ENCODE measurements at regions not wholly inside any gene's neighbourhood (a gene's known extent, or its start where the extent isn't known, plus 50 kb on each side); places are given as distances from the start of the nearest gene placed in this dataset.

DNA sequence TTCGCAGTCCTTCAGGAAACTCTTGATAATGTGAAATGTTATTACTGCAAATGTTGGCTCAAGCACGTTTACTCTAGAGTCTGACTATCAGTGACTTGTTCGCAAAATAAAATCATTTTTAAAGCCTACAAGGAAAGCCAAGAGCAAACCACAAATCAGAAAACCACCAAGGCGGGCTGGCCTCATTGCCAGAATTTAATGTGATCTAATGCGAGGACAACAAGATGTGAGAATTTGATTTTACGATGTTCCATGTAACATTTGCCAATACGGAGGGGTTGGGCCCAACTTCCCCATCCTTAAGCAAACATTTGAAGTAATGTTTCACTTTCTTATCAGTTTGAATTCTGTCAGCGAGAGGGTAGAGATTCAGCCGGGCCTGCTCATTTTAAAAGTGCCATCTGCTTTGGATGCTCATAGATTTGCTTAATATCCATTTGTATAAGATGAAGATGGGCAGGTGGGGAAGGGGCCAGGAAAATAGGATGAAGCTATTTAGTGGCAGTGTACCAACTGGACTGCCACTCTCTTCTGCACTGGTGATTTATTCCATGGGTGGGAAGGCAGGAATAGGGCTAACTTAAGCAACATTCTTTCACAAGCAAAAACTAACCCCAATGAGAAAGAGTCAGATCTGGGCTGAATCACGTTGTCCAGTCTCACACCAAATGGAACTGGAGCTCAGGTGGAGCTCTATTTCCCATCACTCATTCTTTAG, 225.3 kb downstream of the ANAPC10 start:
- Histone ChIP-seq H3K36me3 (ENCODE audit: control insufficient read depth in 2 of 2, extremely low read depth in 1 of 2, insufficient read depth in 2 of 2, low read length in 2 of 2) (no peaks in the 10 kb centered on the region), H3K27ac (ENCODE audit: control insufficient read depth, insufficient read depth, low read length) (no peak overlapping the region), H3K4me3 (ENCODE audit: control insufficient read depth in 2 of 3, extremely low read depth in 1 of 3, insufficient read depth in 2 of 3, low read depth in 1 of 3, low read length in 3 of 3) (no peak overlapping the region), H3K27me3 (ENCODE audit: control insufficient read depth, extremely low read depth, insufficient read depth, low read length) (no peaks in the 10 kb centered on the region), H2AFZ (ENCODE audit: control insufficient read depth, low read length) (no peak overlapping the region), H3K4me2 (ENCODE audit: control insufficient read depth, extremely low read depth, insufficient read depth, low read depth, low read length) (no peak overlapping the region), H3K4me1 (ENCODE audit: control insufficient read depth, extremely low read depth, insufficient read depth, low read length) (no peaks in the 10 kb centered on the region), H3K9me1 (ENCODE audit: control insufficient read depth, extremely low read depth, insufficient read depth, low read length) (no peaks in the 10 kb centered on the region), H3K9ac (ENCODE audit: control insufficient read depth, extremely low read depth, insufficient read depth, low read length) (no peak overlapping the region), H3K9me3 (ENCODE audit: control insufficient read depth, low read depth, low read length) (no peaks in the 10 kb centered on the region), H3K79me2 (ENCODE audit: control insufficient read depth, insufficient read depth, low read length) (no peaks in the 10 kb centered on the region), H4K20me1 (ENCODE audit: control insufficient read depth, extremely low read depth, insufficient read depth, low read length) (no peaks in the 10 kb centered on the region)
- FAIRE-seq (no peak), DNase-seq (ENCODE audit: low read depth, low spot score) (no peak)
- TF ChIP-seq, protein P1, sequence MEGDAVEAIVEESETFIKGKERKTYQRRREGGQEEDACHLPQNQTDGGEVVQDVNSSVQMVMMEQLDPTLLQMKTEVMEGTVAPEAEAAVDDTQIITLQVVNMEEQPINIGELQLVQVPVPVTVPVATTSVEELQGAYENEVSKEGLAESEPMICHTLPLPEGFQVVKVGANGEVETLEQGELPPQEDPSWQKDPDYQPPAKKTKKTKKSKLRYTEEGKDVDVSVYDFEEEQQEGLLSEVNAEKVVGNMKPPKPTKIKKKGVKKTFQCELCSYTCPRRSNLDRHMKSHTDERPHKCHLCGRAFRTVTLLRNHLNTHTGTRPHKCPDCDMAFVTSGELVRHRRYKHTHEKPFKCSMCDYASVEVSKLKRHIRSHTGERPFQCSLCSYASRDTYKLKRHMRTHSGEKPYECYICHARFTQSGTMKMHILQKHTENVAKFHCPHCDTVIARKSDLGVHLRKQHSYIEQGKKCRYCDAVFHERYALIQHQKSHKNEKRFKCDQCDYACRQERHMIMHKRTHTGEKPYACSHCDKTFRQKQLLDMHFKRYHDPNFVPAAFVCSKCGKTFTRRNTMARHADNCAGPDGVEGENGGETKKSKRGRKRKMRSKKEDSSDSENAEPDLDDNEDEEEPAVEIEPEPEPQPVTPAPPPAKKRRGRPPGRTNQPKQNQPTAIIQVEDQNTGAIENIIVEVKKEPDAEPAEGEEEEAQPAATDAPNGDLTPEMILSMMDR (optimal IDR thresholded peaks at IDR 0.05 in 1 of 3, IDR thresholded peaks at IDR 0.05 in 1 of 3, conservative IDR thresholded peaks at IDR 0.05 in 1 of 3; ENCODE audit: extremely low read depth in 1 of 3, insufficient read depth in 2 of 3, low read length in 3 of 3), result no peak
- no peak for TF ChIP-seq EZH2 (IDR thresholded peaks at IDR 0.05; ENCODE audit: low read length)
- dilution Hi-C loops (cut with MboI; ENCODE audit: extremely low pct_ligation_motif_present, low sequenced_read_pairs), result no loop called here

DNA sequence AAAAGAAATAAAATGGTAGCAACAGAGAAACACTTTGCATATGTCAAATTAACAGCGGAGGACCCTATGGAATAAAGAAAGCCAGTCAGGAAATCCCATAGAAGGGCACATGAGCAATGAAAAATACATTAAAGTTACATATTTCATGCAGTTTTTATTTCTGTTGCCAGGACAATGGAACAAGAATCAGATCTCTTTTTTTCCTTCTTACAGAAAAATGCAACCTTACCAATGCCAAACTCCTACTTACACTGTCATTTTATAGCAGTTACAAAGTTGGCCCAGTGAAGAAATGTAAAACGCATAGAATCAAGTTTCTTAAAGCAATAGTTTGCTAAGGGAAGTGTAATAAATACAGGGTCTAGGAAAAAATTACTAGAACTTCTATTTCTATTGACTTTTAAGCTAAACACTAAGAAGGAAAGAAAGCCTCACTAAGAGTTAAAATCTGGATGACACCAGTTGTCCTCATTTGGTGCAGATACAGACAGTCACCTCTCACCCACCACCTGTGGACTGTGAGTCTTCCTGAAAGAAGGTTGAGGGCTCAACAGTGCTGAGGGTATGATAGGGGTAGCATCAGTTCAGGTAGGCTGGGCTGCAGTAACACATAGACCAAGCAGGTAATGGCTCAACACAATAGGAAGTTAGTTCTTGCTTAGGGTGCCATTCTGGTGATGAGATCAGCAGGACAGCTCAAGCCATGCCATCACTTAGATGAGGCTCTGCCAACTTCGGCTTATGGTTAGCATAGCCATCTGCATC, 224.6 kb downstream of the ANAPC10 start:
- H2AFZ ChIP-seq (ENCODE audit: control insufficient read depth, low read length), result no peak overlapping the region
- no peaks in the 10 kb centered on the region for H4K20me1 ChIP-seq (ENCODE audit: control insufficient read depth, extremely low read depth, insufficient read depth, low read length)
- no peak for DNase-seq (ENCODE audit: low read depth, low spot score)
- no peak overlapping the region for H3K4me2 ChIP-seq (ENCODE audit: control insufficient read depth, extremely low read depth, insufficient read depth, low read depth, low read length)
- no peak overlapping the region for H3K27ac ChIP-seq (ENCODE audit: control insufficient read depth, insufficient read depth, low read length)
- no peak for TF ChIP-seq EZH2 (IDR thresholded peaks at IDR 0.05; ENCODE audit: low read length)
- TF ChIP-seq, protein P1 (optimal IDR thresholded peaks at IDR 0.05 in 1 of 3, IDR thresholded peaks at IDR 0.05 in 1 of 3, conservative IDR thresholded peaks at IDR 0.05 in 1 of 3; ENCODE audit: extremely low read depth in 1 of 3, insufficient read depth in 2 of 3, low read length in 3 of 3), result no peak
- no peaks in the 10 kb centered on the region for H3K27me3 ChIP-seq (ENCODE audit: control insufficient read depth, extremely low read depth, insufficient read depth, low read length)
- no peaks in the 10 kb centered on the region for H3K9me1 ChIP-seq (ENCODE audit: control insufficient read depth, extremely low read depth, insufficient read depth, low read length)
- dilution Hi-C loops (cut with MboI; ENCODE audit: extremely low pct_ligation_motif_present, low sequenced_read_pairs), result no loop called here
- no peaks in the 10 kb centered on the region for H3K79me2 ChIP-seq (ENCODE audit: control insufficient read depth, insufficient read depth, low read length)
- no peaks in the 10 kb centered on the region for H3K36me3 ChIP-seq (ENCODE audit: control insufficient read depth in 2 of 2, extremely low read depth in 1 of 2, insufficient read depth in 2 of 2, low read length in 2 of 2)
- no peaks in the 10 kb centered on the region for H3K9me3 ChIP-seq (ENCODE audit: control insufficient read depth, low read depth, low read length)
- no peak for FAIRE-seq
- no peak overlapping the region for H3K9ac ChIP-seq (ENCODE audit: control insufficient read depth, extremely low read depth, insufficient read depth, low read length)
- no peak overlapping the region for H3K4me3 ChIP-seq (ENCODE audit: control insufficient read depth in 2 of 3, extremely low read depth in 1 of 3, insufficient read depth in 2 of 3, low read depth in 1 of 3, low read length in 3 of 3)
- no peaks in the 10 kb centered on the region for H3K4me1 ChIP-seq (ENCODE audit: control insufficient read depth, extremely low read depth, insufficient read depth, low read length)

All from keratinocyte (primary cell).